ENCODE measurements at regions not wholly inside any gene's neighbourhood (a gene's known extent, or its start where the extent isn't known, plus 50 kb on each side); places are given as distances from the start of the nearest gene placed in this dataset.

DNA sequence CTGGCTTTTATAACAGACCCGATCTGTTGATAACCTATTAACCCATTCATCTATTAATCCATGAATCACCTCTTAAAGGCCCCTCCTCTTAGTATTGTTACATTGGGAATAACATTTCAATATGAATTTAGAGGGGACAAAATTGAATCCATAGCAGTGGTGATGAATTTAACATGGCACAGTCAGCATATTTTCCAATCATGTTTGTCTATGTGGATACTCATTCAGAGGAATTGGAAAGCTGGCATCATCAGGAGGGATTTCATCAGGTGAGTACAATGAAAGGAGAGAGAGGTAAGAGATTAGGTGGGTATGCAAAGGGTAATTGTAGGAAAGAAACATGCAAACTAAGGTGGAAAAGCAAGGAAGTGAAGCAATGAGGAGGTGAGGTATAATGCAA, 59.6 kb upstream of the FOXN2 start:
- TF ChIP-seq, protein P1, sequence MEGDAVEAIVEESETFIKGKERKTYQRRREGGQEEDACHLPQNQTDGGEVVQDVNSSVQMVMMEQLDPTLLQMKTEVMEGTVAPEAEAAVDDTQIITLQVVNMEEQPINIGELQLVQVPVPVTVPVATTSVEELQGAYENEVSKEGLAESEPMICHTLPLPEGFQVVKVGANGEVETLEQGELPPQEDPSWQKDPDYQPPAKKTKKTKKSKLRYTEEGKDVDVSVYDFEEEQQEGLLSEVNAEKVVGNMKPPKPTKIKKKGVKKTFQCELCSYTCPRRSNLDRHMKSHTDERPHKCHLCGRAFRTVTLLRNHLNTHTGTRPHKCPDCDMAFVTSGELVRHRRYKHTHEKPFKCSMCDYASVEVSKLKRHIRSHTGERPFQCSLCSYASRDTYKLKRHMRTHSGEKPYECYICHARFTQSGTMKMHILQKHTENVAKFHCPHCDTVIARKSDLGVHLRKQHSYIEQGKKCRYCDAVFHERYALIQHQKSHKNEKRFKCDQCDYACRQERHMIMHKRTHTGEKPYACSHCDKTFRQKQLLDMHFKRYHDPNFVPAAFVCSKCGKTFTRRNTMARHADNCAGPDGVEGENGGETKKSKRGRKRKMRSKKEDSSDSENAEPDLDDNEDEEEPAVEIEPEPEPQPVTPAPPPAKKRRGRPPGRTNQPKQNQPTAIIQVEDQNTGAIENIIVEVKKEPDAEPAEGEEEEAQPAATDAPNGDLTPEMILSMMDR (IDR thresholded peaks at IDR 0.05 in 2 of 3, conservative IDR thresholded peaks at IDR 0.05 in 1 of 3; ENCODE audit: borderline replicate concordance in 1 of 3, insufficient read depth in 1 of 3, low read depth in 2 of 3, low read length in 2 of 3) = no peak
- no peak for TF ChIP-seq POLR2AphosphoS5 (IDR thresholded peaks at IDR 0.05; ENCODE audit: low read depth, low read length)
